Esophagus squamous epithelium (tissue), 4 donors: ENCODE measurements at regions not wholly inside any gene's neighbourhood (a gene's known extent, or its start where the extent isn't known, plus 50 kb on each side); places are given as distances from the start of the nearest gene placed in this dataset.

Experiments used
- POLR2A ChIP-seq, 4 donors: fragments of 450-650 bp; IDR thresholded peaks; one replicate each; pipeline ENCODE4 v1.6.1; 2017; ENCODE audit warnings: antibody characterized with exemption in 4 of 4, mild to moderate bottlenecking in 4 of 4, moderate library complexity in 3 of 4
- TF ChIP-seq, protein P1 (sequence below), 6 experiments: fragments of 450-650 bp in 4 of 6; fragments of 200-600 bp in 2 of 6; sonication (generic) in 2 of 6; IDR thresholded peaks; one replicate each; pipeline ENCODE4 v1.5.1; 2016 to 2019; ENCODE audit warnings: antibody characterized with exemption in 6 of 6, mild to moderate bottlenecking in 4 of 6, moderate library complexity in 4 of 6

DNA sequence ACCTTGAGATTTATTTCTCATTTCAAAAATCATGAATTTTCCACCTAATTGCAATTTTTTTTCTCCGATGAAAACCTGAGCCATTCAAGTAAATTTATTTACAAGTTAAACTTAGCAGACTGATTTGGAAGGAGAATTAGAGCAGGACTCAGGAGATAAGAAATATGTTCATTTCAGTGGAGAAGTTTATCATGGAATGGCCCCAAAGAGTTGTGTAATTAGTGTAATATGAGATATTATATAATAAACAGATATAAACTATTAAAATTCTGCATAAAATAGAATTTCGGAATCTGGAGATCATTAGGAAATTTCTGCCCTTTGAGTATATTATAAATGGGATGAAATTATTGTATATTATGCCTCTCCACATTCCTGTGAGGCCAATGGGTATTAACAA lies 596.8 kb downstream of the QKI start:
- TF ChIP-seq, protein P1, sequence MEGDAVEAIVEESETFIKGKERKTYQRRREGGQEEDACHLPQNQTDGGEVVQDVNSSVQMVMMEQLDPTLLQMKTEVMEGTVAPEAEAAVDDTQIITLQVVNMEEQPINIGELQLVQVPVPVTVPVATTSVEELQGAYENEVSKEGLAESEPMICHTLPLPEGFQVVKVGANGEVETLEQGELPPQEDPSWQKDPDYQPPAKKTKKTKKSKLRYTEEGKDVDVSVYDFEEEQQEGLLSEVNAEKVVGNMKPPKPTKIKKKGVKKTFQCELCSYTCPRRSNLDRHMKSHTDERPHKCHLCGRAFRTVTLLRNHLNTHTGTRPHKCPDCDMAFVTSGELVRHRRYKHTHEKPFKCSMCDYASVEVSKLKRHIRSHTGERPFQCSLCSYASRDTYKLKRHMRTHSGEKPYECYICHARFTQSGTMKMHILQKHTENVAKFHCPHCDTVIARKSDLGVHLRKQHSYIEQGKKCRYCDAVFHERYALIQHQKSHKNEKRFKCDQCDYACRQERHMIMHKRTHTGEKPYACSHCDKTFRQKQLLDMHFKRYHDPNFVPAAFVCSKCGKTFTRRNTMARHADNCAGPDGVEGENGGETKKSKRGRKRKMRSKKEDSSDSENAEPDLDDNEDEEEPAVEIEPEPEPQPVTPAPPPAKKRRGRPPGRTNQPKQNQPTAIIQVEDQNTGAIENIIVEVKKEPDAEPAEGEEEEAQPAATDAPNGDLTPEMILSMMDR (IDR thresholded peaks at IDR 0.05), result no peak
- no peak for TF ChIP-seq POLR2A (IDR thresholded peaks at IDR 0.05)
